ENCODE measurements at regions not wholly inside any gene's neighbourhood (a gene's known extent, or its start where the extent isn't known, plus 50 kb on each side); places are given as distances from the start of the nearest gene placed in this dataset.

- Mint-ChIP-seq H3K4me3 (no peak overlapping the region), H3K4me1 (no peaks in the 10 kb centered on the region), H3K36me3 (no peaks in the 10 kb centered on the region), H3K27ac (no peak overlapping the region), H3K9me3 (peaks cover 11% of the 10 kb centered on the region), H3K27me3 (no peaks in the 10 kb centered on the region)
- ATAC-seq, result no peak
Observed at GRCh38 chr6:19087897-19088296, 700.7 kb downstream of the RNF144B start.

- Mint-ChIP-seq H3K9me3 (peaks cover 8% of the 10 kb centered on the region), H3K27ac (no peak overlapping the region), H3K36me3 (no peaks in the 10 kb centered on the region), H3K4me1 (no peaks in the 10 kb centered on the region), H3K4me3 (no peak overlapping the region), H3K27me3 (no peaks in the 10 kb centered on the region)
- no peak for ATAC-seq
Observed at GRCh38 chr6:19100752-19101151, 713.6 kb downstream of the RNF144B start.

- no peaks in the 10 kb centered on the region for H3K27me3 Mint-ChIP-seq
- no peak overlapping the region for H3K4me3 Mint-ChIP-seq
- H3K4me1 Mint-ChIP-seq, result no peaks in the 10 kb centered on the region
- H3K27ac Mint-ChIP-seq, result no peak overlapping the region
- no peak for ATAC-seq
- no peaks in the 10 kb centered on the region for H3K36me3 Mint-ChIP-seq
- peaks cover 22% of the 10 kb centered on the region for H3K9me3 Mint-ChIP-seq
Observed at GRCh38 chr6:19102936-19103335, 715.8 kb downstream of the RNF144B start.

- ATAC-seq, result no peak
- H3K36me3 Mint-ChIP-seq, result no peaks in the 10 kb centered on the region
- H3K4me1 Mint-ChIP-seq, result no peaks in the 10 kb centered on the region
- H3K27ac Mint-ChIP-seq, result no peak overlapping the region
- peaks cover 34% of the 10 kb centered on the region for H3K9me3 Mint-ChIP-seq
- H3K27me3 Mint-ChIP-seq, result no peaks in the 10 kb centered on the region
- no peak overlapping the region for H3K4me3 Mint-ChIP-seq
Observed at GRCh38 chr6:19107468-19107867, 720.3 kb downstream of the RNF144B start.

- no peak overlapping the region for H3K27ac Mint-ChIP-seq
- H3K4me3 Mint-ChIP-seq, result no peak overlapping the region
- H3K4me1 Mint-ChIP-seq, result no peaks in the 10 kb centered on the region
- no peaks in the 10 kb centered on the region for H3K27me3 Mint-ChIP-seq
- H3K36me3 Mint-ChIP-seq, result no peaks in the 10 kb centered on the region
- ATAC-seq, result no peak
- H3K9me3 Mint-ChIP-seq, result peaks cover 17% of the 10 kb centered on the region
Observed at GRCh38 chr6:19121521-19121920, 715.6 kb upstream of the ID4 start.

- Mint-ChIP-seq H3K4me1 (no peaks in the 10 kb centered on the region), H3K27ac (no peak overlapping the region), H3K27me3 (no peaks in the 10 kb centered on the region), H3K9me3 (peaks cover 12% of the 10 kb centered on the region), H3K4me3 (no peak overlapping the region), H3K36me3 (no peaks in the 10 kb centered on the region)
- no peak for ATAC-seq
Observed at GRCh38 chr6:19127081-19127480, 710.1 kb upstream of the ID4 start.

- Mint-ChIP-seq H3K27ac (no peak overlapping the region), H3K4me1 (no peaks in the 10 kb centered on the region), H3K27me3 (no peaks in the 10 kb centered on the region), H3K9me3 (peaks cover 7% of the 10 kb centered on the region), H3K4me3 (no peak overlapping the region), H3K36me3 (no peaks in the 10 kb centered on the region)
- ATAC-seq, result no peak
Observed at GRCh38 chr6:19128701-19129100, 708.5 kb upstream of the ID4 start.

- H3K27me3 Mint-ChIP-seq, result no peaks in the 10 kb centered on the region
- H3K4me1 Mint-ChIP-seq, result no peaks in the 10 kb centered on the region
- H3K27ac Mint-ChIP-seq, result no peak overlapping the region
- H3K36me3 Mint-ChIP-seq, result no peaks in the 10 kb centered on the region
- H3K4me3 Mint-ChIP-seq, result no peak overlapping the region
- peaks cover 7% of the 10 kb centered on the region for H3K9me3 Mint-ChIP-seq
- ATAC-seq, result no peak
Observed at GRCh38 chr6:19135706-19136105, 701.5 kb upstream of the ID4 start.

GRCh38 chr6:19137505-19137904, 699.7 kb upstream of the ID4 start:
- Mint-ChIP-seq H3K4me3 (no peak overlapping the region), H3K9me3 (peaks cover 7% of the 10 kb centered on the region), H3K27me3 (no peaks in the 10 kb centered on the region), H3K36me3 (no peaks in the 10 kb centered on the region), H3K27ac (no peak overlapping the region), H3K4me1 (no peaks in the 10 kb centered on the region)
- ATAC-seq, result no peak

GRCh38 chr6:19142275-19142674, 694.9 kb upstream of the ID4 start:
- H3K9me3 Mint-ChIP-seq, result peaks cover 9% of the 10 kb centered on the region
- H3K27me3 Mint-ChIP-seq, result no peaks in the 10 kb centered on the region
- H3K36me3 Mint-ChIP-seq, result no peaks in the 10 kb centered on the region
- H3K4me1 Mint-ChIP-seq, result no peaks in the 10 kb centered on the region
- H3K27ac Mint-ChIP-seq, result no peak overlapping the region
- H3K4me3 Mint-ChIP-seq, result no peak overlapping the region
- no peak for ATAC-seq

GRCh38 chr6:19150307-19150706, 686.9 kb upstream of the ID4 start:
- Mint-ChIP-seq H3K27me3 (no peaks in the 10 kb centered on the region), H3K27ac (no peak overlapping the region), H3K36me3 (no peaks in the 10 kb centered on the region), H3K9me3 (peaks cover 6% of the 10 kb centered on the region), H3K4me1 (no peaks in the 10 kb centered on the region), H3K4me3 (no peak overlapping the region)
- ATAC-seq, result no peak

- Mint-ChIP-seq H3K36me3 (no peaks in the 10 kb centered on the region), H3K4me1 (no peaks in the 10 kb centered on the region), H3K4me3 (no peak overlapping the region), H3K27ac (no peak overlapping the region), H3K9me3 (peaks cover 4% of the 10 kb centered on the region), H3K27me3 (no peaks in the 10 kb centered on the region)
- no peak for ATAC-seq
Observed at GRCh38 chr6:19153270-19153980, 683.7 kb upstream of the ID4 start.

- Mint-ChIP-seq H3K27ac (no peak overlapping the region), H3K9me3 (peaks cover 4% of the 10 kb centered on the region), H3K36me3 (no peaks in the 10 kb centered on the region), H3K27me3 (no peaks in the 10 kb centered on the region), H3K4me1 (no peaks in the 10 kb centered on the region), H3K4me3 (no peak overlapping the region)
- no peak for ATAC-seq
Observed at GRCh38 chr6:19153981-19154295, 683.2 kb upstream of the ID4 start.

- Mint-ChIP-seq H3K36me3 (no peaks in the 10 kb centered on the region), H3K4me3 (no peak overlapping the region), H3K27me3 (no peaks in the 10 kb centered on the region), H3K4me1 (no peaks in the 10 kb centered on the region), H3K27ac (no peak overlapping the region), H3K9me3 (peaks cover 4% of the 10 kb centered on the region)
- ATAC-seq, result no peak
Observed at GRCh38 chr6:19156443-19156842, 680.7 kb upstream of the ID4 start.

GRCh38 chr6:19157486-19157885, 679.7 kb upstream of the ID4 start:
- Mint-ChIP-seq H3K9me3 (no peaks in the 10 kb centered on the region), H3K27ac (no peak overlapping the region), H3K4me3 (no peak overlapping the region), H3K27me3 (no peaks in the 10 kb centered on the region), H3K4me1 (no peaks in the 10 kb centered on the region), H3K36me3 (no peaks in the 10 kb centered on the region)
- ATAC-seq, result no peak

GRCh38 chr6:19158586-19158985, 678.6 kb upstream of the ID4 start:
- no peak overlapping the region for H3K4me3 Mint-ChIP-seq
- ATAC-seq, result no peak

GRCh38 chr6:19159089-19159488, 678.1 kb upstream of the ID4 start:
- ATAC-seq, result no peak
- Mint-ChIP-seq H3K27me3 (no peaks in the 10 kb centered on the region), H3K27ac (no peak overlapping the region), H3K4me3 (no peak overlapping the region), H3K4me1 (no peaks in the 10 kb centered on the region), H3K36me3 (no peaks in the 10 kb centered on the region), H3K9me3 (peaks cover 4% of the 10 kb centered on the region)

More at GRCh38 chr6:19158586-19158985, 678.6 kb upstream of the ID4 start:
- H3K4me1 Mint-ChIP-seq, result no peaks in the 10 kb centered on the region
- H3K36me3 Mint-ChIP-seq, result no peaks in the 10 kb centered on the region
- no peaks in the 10 kb centered on the region for H3K27me3 Mint-ChIP-seq
- H3K27ac Mint-ChIP-seq, result no peak overlapping the region
- H3K9me3 Mint-ChIP-seq, result peaks cover 4% of the 10 kb centered on the region

Data from stimulated activated memory B cell treated with anti-CD40 and anti-IgM and Interleukin-4, amounts not matched to agents 10 μg/mL and 1 μg/mL and 100 μg/mL, for 72 hours (primary cell).